CD4-positive, CD25-positive, alpha-beta regulatory T cell (primary cell): ENCODE measurements at regions not wholly inside any gene's neighbourhood (a gene's known extent, or its start where the extent isn't known, plus 50 kb on each side); places are given as distances from the start of the nearest gene placed in this dataset.

Experiments used
- ATAC-seq, 2 donors: fragments of 150-1000 bp; cut with Tn5 transposase; one replicate each; pipeline ENCODE4 v1.10.0; 2021; ENCODE audit warnings: low read depth in 2 of 2, moderate number of reproducible peaks in 2 of 2, moderate library complexity in 1 of 2
- DNase-seq, 3 donors: peaks; one replicate each; pipeline versions ENCODE4 v3.0.0 to v3.0.0-alpha.2; 2012 to 2022; ENCODE audit warnings: mixed read lengths in 1 of 3
- H3K27ac ChIP-seq: one replicate; pipeline ENCODE4 v1.7.0; 2013; ENCODE audit warnings: mild to moderate bottlenecking, low read length; ENCODE audit not compliant: insufficient read depth, poor library complexity, severe bottlenecking
- H3K27me3 ChIP-seq: one replicate; pipeline ENCODE4 v1.7.0; 2013; ENCODE audit warnings: low read length; ENCODE audit not compliant: control insufficient read depth, insufficient read depth
- H3K36me3 ChIP-seq: one replicate; pipeline ENCODE4 v1.7.0; 2013; ENCODE audit warnings: mild to moderate bottlenecking, low read length, moderate library complexity; ENCODE audit not compliant: control insufficient read depth, insufficient read depth
- H3K4me1 ChIP-seq: 2 replicates; pipeline ENCODE4 v1.7.0; 2013; ENCODE audit warnings: mild to moderate bottlenecking, low read length; ENCODE audit not compliant: insufficient read depth, control insufficient read depth, poor library complexity, severe bottlenecking
- H3K4me3 ChIP-seq: one replicate; pipeline ENCODE4 v1.7.0; 2013; ENCODE audit warnings: low read depth, mild to moderate bottlenecking, low read length, moderate library complexity
- H3K9me3 ChIP-seq, 2 experiments: 1 replicate in 1 of 2; 2 replicates in 1 of 2; pipeline ENCODE4 v1.7.0; 2013; ENCODE audit warnings: low read length in 2 of 2, mild to moderate bottlenecking in 1 of 2, moderate library complexity in 1 of 2; ENCODE audit not compliant: control insufficient read depth in 2 of 2
- H3K27ac Mint-ChIP-seq, 3 donors: one replicate each; pipeline ENCODE4 v1.8.0; 2020 to 2022; ENCODE audit warnings: mild to moderate bottlenecking in 3 of 3, mixed read lengths in 3 of 3, moderate library complexity in 2 of 3
- H3K27me3 Mint-ChIP-seq: one replicate; pipeline ENCODE4 v1.8.0; 2022; ENCODE audit warnings: mild to moderate bottlenecking, mixed read lengths
- H3K36me3 Mint-ChIP-seq: one replicate; pipeline ENCODE4 v1.8.0; 2020; ENCODE audit warnings: mixed read lengths
- H3K4me1 Mint-ChIP-seq, 4 donors: one replicate each; pipeline ENCODE4 v1.8.0; 2020 to 2022; ENCODE audit warnings: mixed read lengths in 4 of 4, mild to moderate bottlenecking in 1 of 4
- H3K4me3 Mint-ChIP-seq, 4 donors: one replicate each; pipeline ENCODE4 v1.8.0; 2020 to 2022; ENCODE audit warnings: mild to moderate bottlenecking in 4 of 4, mixed read lengths in 4 of 4, moderate library complexity in 3 of 4
- H3K9me3 Mint-ChIP-seq, 7 donors: one replicate each; pipeline ENCODE4 v1.8.0; 2020 to 2022; ENCODE audit warnings: mixed read lengths in 7 of 7, mild to moderate bottlenecking in 3 of 7, moderate library complexity in 2 of 7

GRCh38 chr9:78620764-78621163 is 323.8 kb downstream of the PSAT1 start:
- Mint-ChIP-seq H3K36me3 (no peaks in the 10 kb centered on the region), H3K4me3 (no peak overlapping the region), H3K27me3 (no peaks in the 10 kb centered on the region), H3K9me3 (peaks cover 0 to 6% (median 0%) of the 10 kb centered on the region in 7 donors), H3K27ac (no peak overlapping the region), H3K4me1 (no peaks in the 10 kb centered on the region)
- no peaks in the 10 kb centered on the region for H3K9me3 ChIP-seq
- H3K4me3 ChIP-seq = no peak overlapping the region
- DNase-seq (no peak), ATAC-seq (no peak)
- H3K27me3 ChIP-seq = no peaks in the 10 kb centered on the region
- no peaks in the 10 kb centered on the region for H3K36me3 ChIP-seq
- no peaks in the 10 kb centered on the region for H3K4me1 ChIP-seq
- H3K27ac ChIP-seq = no peak overlapping the region

- DNase-seq (no peak), ATAC-seq (no peak)
- H3K27ac ChIP-seq = no peak overlapping the region
- no peaks in the 10 kb centered on the region for H3K9me3 ChIP-seq
- no peaks in the 10 kb centered on the region for H3K27me3 ChIP-seq
- H3K36me3 ChIP-seq = no peaks in the 10 kb centered on the region
- no peaks in the 10 kb centered on the region for H3K27me3 Mint-ChIP-seq
- no peak overlapping the region for H3K4me3 Mint-ChIP-seq
- H3K9me3 Mint-ChIP-seq = peaks cover 0 to 6% (median 0%) of the 10 kb centered on the region in 7 donors
- no peaks in the 10 kb centered on the region for H3K4me1 ChIP-seq
- H3K36me3 Mint-ChIP-seq = no peaks in the 10 kb centered on the region
- no peak overlapping the region for H3K4me3 ChIP-seq
- H3K4me1 Mint-ChIP-seq = no peaks in the 10 kb centered on the region
- H3K27ac Mint-ChIP-seq = no peak overlapping the region
These were observed 325.2 kb downstream of the PSAT1 start for GRCh38 chr9:78622126-78622525.

- no peak overlapping the region for H3K27ac Mint-ChIP-seq
- no peaks in the 10 kb centered on the region for H3K36me3 Mint-ChIP-seq
- Histone ChIP-seq H3K9me3 (no peaks in the 10 kb centered on the region), H3K4me3 (no peak overlapping the region), H3K4me1 (no peaks in the 10 kb centered on the region), H3K36me3 (no peaks in the 10 kb centered on the region), H3K27ac (no peak overlapping the region), H3K27me3 (no peaks in the 10 kb centered on the region)
- no peak for DNase-seq
- ATAC-seq = no peak
- no peak overlapping the region for H3K4me3 Mint-ChIP-seq
- H3K9me3 Mint-ChIP-seq = peaks cover 0 to 6% (median 1%) of the 10 kb centered on the region in 7 donors
- no peaks in the 10 kb centered on the region for H3K4me1 Mint-ChIP-seq
- peaks cover 5% of the 10 kb centered on the region for H3K27me3 Mint-ChIP-seq
These were observed 330.0 kb downstream of the PSAT1 start for GRCh38 chr9:78626971-78627370.

- H3K4me3 ChIP-seq = no peak overlapping the region
- Mint-ChIP-seq H3K4me3 (no peak overlapping the region), H3K36me3 (no peaks in the 10 kb centered on the region), H3K4me1 (no peaks in the 10 kb centered on the region), H3K27me3 (peaks cover 5% of the 10 kb centered on the region), H3K27ac (no peak overlapping the region), H3K9me3 (peaks cover 0 to 3% (median 2%) of the 10 kb centered on the region in 7 donors)
- H3K36me3 ChIP-seq = no peaks in the 10 kb centered on the region
- H3K27me3 ChIP-seq = no peaks in the 10 kb centered on the region
- H3K9me3 ChIP-seq = no peaks in the 10 kb centered on the region
- no peak overlapping the region for H3K27ac ChIP-seq
- H3K4me1 ChIP-seq = no peaks in the 10 kb centered on the region
- ATAC-seq = no peak
- no peak for DNase-seq
These were observed 334.0 kb downstream of the PSAT1 start for GRCh38 chr9:78630966-78631365.

GRCh38 chr9:78640728-78641127 is 343.8 kb downstream of the PSAT1 start:
- Histone ChIP-seq H3K4me1 (no peaks in the 10 kb centered on the region), H3K9me3 (no peaks in the 10 kb centered on the region), H3K27ac (no peak overlapping the region), H3K36me3 (no peaks in the 10 kb centered on the region), H3K27me3 (no peaks in the 10 kb centered on the region), H3K4me3 (no peak overlapping the region)
- Mint-ChIP-seq H3K27ac (no peak overlapping the region), H3K27me3 (no peaks in the 10 kb centered on the region), H3K4me1 (no peaks in the 10 kb centered on the region), H3K4me3 (no peak overlapping the region), H3K9me3 (peaks cover 0 to 3% (median 0%) of the 10 kb centered on the region in 7 donors), H3K36me3 (no peaks in the 10 kb centered on the region)
- no peak for ATAC-seq
- DNase-seq = no peak

GRCh38 chr9:78644359-78644758 is 347.4 kb downstream of the PSAT1 start:
- Mint-ChIP-seq H3K27me3 (no peaks in the 10 kb centered on the region), H3K4me1 (no peaks in the 10 kb centered on the region), H3K36me3 (no peaks in the 10 kb centered on the region), H3K9me3 (peaks cover 0 to 6% (median 2%) of the 10 kb centered on the region in 7 donors), H3K4me3 (no peak overlapping the region), H3K27ac (no peak overlapping the region)
- no peaks in the 10 kb centered on the region for H3K4me1 ChIP-seq
- H3K27me3 ChIP-seq = no peaks in the 10 kb centered on the region
- H3K4me3 ChIP-seq = no peak overlapping the region
- no peak for DNase-seq
- H3K9me3 ChIP-seq = no peaks in the 10 kb centered on the region
- no peak overlapping the region for H3K27ac ChIP-seq
- ATAC-seq = no peak
- no peaks in the 10 kb centered on the region for H3K36me3 ChIP-seq

- no peaks in the 10 kb centered on the region for H3K4me1 Mint-ChIP-seq
- H3K27ac ChIP-seq = no peak overlapping the region
- no peaks in the 10 kb centered on the region for H3K36me3 ChIP-seq
- no peak overlapping the region for H3K4me3 ChIP-seq
- H3K9me3 ChIP-seq = no peaks in the 10 kb centered on the region
- H3K36me3 Mint-ChIP-seq = no peaks in the 10 kb centered on the region
- H3K27me3 Mint-ChIP-seq = no peaks in the 10 kb centered on the region
- H3K4me3 Mint-ChIP-seq = no peak overlapping the region
- peaks cover 0 to 5% (median 2%) of the 10 kb centered on the region in 7 donors for H3K9me3 Mint-ChIP-seq
- ATAC-seq (no peak), DNase-seq (no peak)
- H3K27ac Mint-ChIP-seq = no peak overlapping the region
- H3K4me1 ChIP-seq = no peaks in the 10 kb centered on the region
- no peaks in the 10 kb centered on the region for H3K27me3 ChIP-seq
These were observed 357.4 kb downstream of the PSAT1 start for GRCh38 chr9:78654324-78654723.

- H3K36me3 Mint-ChIP-seq = no peaks in the 10 kb centered on the region
- no peak for DNase-seq
- H3K4me3 ChIP-seq = no peak overlapping the region
These were observed 366.4 kb downstream of the PSAT1 start for GRCh38 chr9:78663369-78663768.

More at GRCh38 chr9:78663369-78663768, 366.4 kb downstream of the PSAT1 start:
- H3K4me1 Mint-ChIP-seq = no peaks in the 10 kb centered on the region
- H3K36me3 ChIP-seq = no peaks in the 10 kb centered on the region
- no peaks in the 10 kb centered on the region for H3K9me3 ChIP-seq
- no peaks in the 10 kb centered on the region for H3K27me3 ChIP-seq
- no peak overlapping the region for H3K27ac ChIP-seq
- H3K9me3 Mint-ChIP-seq = peaks cover 0 to 8% (median 3%) of the 10 kb centered on the region in 7 donors
- no peak overlapping the region for H3K4me3 Mint-ChIP-seq
- no peak for ATAC-seq
- H3K27ac Mint-ChIP-seq = no peak overlapping the region
- peaks cover 5% of the 10 kb centered on the region for H3K27me3 Mint-ChIP-seq
- no peaks in the 10 kb centered on the region for H3K4me1 ChIP-seq
